NCI-H187 treated with DMSO at 0.1 percent for 48 hours (cell line): ENCODE measurements at regions not wholly inside any gene's neighbourhood (a gene's known extent, or its start where the extent isn't known, plus 50 kb on each side); places are given as distances from the start of the nearest gene placed in this dataset.
"Not testable (repeated sequence)": the region's sequence is repeated elsewhere in the genome, so short reads cannot be mapped to it uniquely, and the experiment has no call there.

Experiments
- DNase-seq: peaks from one replicate; lab custom pipeline; 2025; lab: John Stamatoyannopoulos, UW

- DNase-seq, result not testable (repeated sequence)
Measured at GRCh38 chr14:106722813-106723687, 1196.7 kb downstream of the TMEM121 start.

- DNase-seq, result not testable (repeated sequence)
Measured at GRCh38 chr14:106727962-106728361, 1201.6 kb downstream of the TMEM121 start.

GRCh38 chr14:106728611-106729010 lies 1202.2 kb downstream of the TMEM121 start:
- no peak for DNase-seq

- DNase-seq, result no peak
Measured at GRCh38 chr14:106729551-106729950, 1203.2 kb downstream of the TMEM121 start.

GRCh38 chr14:106733771-106734170 lies 1207.4 kb downstream of the TMEM121 start:
- DNase-seq, result no peak

- no peak for DNase-seq
Measured at GRCh38 chr14:106737021-106737420, 1210.6 kb downstream of the TMEM121 start.

GRCh38 chr14:106738075-106738474 lies 1211.7 kb downstream of the TMEM121 start:
- no peak for DNase-seq

- not testable (repeated sequence) for DNase-seq
Measured at GRCh38 chr14:106738598-106739258, 1212.3 kb downstream of the TMEM121 start.

- not testable (repeated sequence) for DNase-seq
Measured at GRCh38 chr14:106741086-106741827, 1214.9 kb downstream of the TMEM121 start.

- not testable (repeated sequence) for DNase-seq
Measured at GRCh38 chr14:106745016-106745767, 1218.8 kb downstream of the TMEM121 start.

- not testable (repeated sequence) for DNase-seq
Measured at GRCh38 chr14:106750089-106750488, 1223.7 kb downstream of the TMEM121 start.

- not testable (repeated sequence) for DNase-seq
Measured at GRCh38 chr14:106753751-106754150, 1227.4 kb downstream of the TMEM121 start.

GRCh38 chr14:106757444-106757843 lies 1231.1 kb downstream of the TMEM121 start:
- not testable (repeated sequence) for DNase-seq

- DNase-seq, result not testable (repeated sequence)
Measured at GRCh38 chr14:106761886-106762816, 1235.8 kb downstream of the TMEM121 start.

- not testable (repeated sequence) for DNase-seq
Measured at GRCh38 chr14:106764968-106765369, 1238.6 kb downstream of the TMEM121 start.

GRCh38 chr14:106766145-106766544 lies 1239.8 kb downstream of the TMEM121 start:
- DNase-seq, result no peak

- not testable (repeated sequence) for DNase-seq
Measured at GRCh38 chr14:106766551-106767277, 1240.3 kb downstream of the TMEM121 start.

- not testable (repeated sequence) for DNase-seq
Measured at GRCh38 chr14:106768230-106768629, 1241.8 kb downstream of the TMEM121 start.

GRCh38 chr14:106768972-106769700 lies 1242.8 kb downstream of the TMEM121 start:
- DNase-seq, result not testable (repeated sequence)
